HG03460 (cell line): ENCODE measurements at regions not wholly inside any gene's neighbourhood (a gene's known extent, or its start where the extent isn't known, plus 50 kb on each side); places are given as distances from the start of the nearest gene placed in this dataset.

Experiments used
- ATAC-seq: cut with Tn5 transposase; IDR thresholded peaks from one replicate; pipeline ENCODE4 v1.9.1; 2021; ENCODE audit not compliant: unreplicated experiment

GRCh38 chr11:122320671-122321070 is 204.7 kb upstream of the BLID start:
- ATAC-seq = no peak

GRCh38 chr11:122319691-122320620 is 203.9 kb upstream of the BLID start:
- ATAC-seq = no peak

GRCh38 chr11:122319085-122319484 is 203.1 kb upstream of the BLID start:
- ATAC-seq = no peak

GRCh38 chr11:122317305-122317704 is 201.3 kb upstream of the BLID start:
- ATAC-seq = no peak

- ATAC-seq = no peak
These were observed 197.6 kb upstream of the BLID start for GRCh38 chr11:122313581-122313980.

GRCh38 chr11:122311216-122311755 is 195.3 kb upstream of the BLID start:
- ATAC-seq = no peak

GRCh38 chr11:122310766-122311165 is 194.8 kb upstream of the BLID start:
- no peak for ATAC-seq

GRCh38 chr11:122309262-122309925 is 193.4 kb upstream of the BLID start:
- ATAC-seq = no peak

GRCh38 chr11:122308226-122308625 is 192.2 kb upstream of the BLID start:
- no peak for ATAC-seq

- ATAC-seq = no peak
These were observed 191.5 kb upstream of the BLID start for GRCh38 chr11:122307476-122308035.

- no peak for ATAC-seq
These were observed 190.9 kb upstream of the BLID start for GRCh38 chr11:122306831-122307391.

- ATAC-seq = no peak
These were observed 189.7 kb upstream of the BLID start for GRCh38 chr11:122305426-122306320.

GRCh38 chr11:122304973-122305372 is 189.0 kb upstream of the BLID start:
- ATAC-seq = no peak

GRCh38 chr11:122304306-122304705 is 188.3 kb upstream of the BLID start:
- ATAC-seq = no peak

- no peak for ATAC-seq
These were observed 178.0 kb upstream of the BLID start for GRCh38 chr11:122294041-122294440.

- no peak for ATAC-seq
These were observed 177.4 kb upstream of the BLID start for GRCh38 chr11:122293296-122294023.

- no peak for ATAC-seq
These were observed 171.4 kb upstream of the BLID start for GRCh38 chr11:122287401-122287800.

GRCh38 chr11:122285070-122285988 is 169.3 kb upstream of the BLID start:
- ATAC-seq = no peak

GRCh38 chr11:122280870-122281269 is 164.9 kb upstream of the BLID start:
- no peak for ATAC-seq
